ENCODE measurements at regions not wholly inside any gene's neighbourhood (a gene's known extent, or its start where the extent isn't known, plus 50 kb on each side); places are given as distances from the start of the nearest gene placed in this dataset.
"Not testable (repeated sequence)": the region's sequence is repeated elsewhere in the genome, so short reads cannot be mapped to it uniquely, and the experiment has no call there.

DNA sequence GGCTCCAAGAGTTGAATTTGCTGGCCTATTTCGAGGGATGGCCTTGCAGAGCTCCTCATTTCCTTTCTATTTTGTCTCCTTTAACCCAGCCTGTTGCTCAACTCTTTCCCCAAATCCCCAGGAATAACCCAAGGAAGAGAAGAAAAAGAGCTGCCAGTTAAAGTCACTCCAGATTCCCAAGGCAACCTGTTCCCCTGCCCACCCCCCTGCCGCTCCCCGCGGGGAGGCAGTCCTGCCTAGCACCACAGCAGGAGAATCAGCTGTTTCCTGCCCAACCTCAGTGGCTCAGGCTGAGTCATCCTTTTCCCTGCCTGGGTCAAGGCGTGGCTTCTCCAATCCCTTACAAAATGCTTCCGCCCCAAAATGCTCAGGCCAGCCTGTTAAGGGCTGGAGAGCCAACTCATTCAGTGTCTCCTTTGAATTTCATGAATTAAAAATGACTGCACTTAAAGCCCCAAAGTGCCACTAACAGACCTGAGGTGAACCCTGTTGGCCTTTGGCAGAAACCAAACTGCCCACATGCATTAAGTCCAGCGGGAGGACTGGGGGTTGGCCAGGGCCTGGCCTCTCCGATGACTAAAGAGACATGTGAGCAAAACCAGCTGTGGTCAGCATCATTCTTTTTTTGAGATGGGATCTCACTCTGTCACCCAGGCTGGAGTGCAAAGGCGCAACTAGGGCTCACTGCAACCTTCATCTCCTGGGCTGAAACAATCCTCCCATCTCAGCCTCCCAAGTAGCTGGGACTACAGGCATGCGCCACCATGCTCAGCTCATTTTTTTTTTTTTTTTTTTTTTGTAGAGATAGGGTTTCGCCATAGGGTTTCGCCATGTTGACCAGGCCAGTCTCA, 83.2 kb upstream of the KIF5B start:
- peak; percentile 93 for DNase-seq

DNA sequence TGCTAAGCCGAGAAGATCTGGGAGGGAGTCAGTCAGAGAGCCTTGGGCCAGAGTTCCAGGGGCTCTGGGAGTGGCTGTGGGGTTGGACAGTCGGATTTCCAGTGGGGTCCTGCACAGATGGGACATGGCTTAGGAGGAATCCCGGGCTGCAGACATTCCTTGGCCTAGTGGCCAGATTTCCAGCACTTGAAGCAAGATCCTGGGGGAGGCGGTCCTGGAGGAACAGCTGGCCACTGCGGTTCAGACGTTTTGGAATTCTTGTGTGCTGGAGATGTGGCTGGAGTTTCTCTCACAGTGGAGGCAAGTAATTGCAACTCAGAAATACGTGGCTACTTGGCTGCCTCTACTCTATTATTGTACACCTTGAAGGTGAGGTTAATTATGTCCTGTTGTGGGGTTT, 80.7 kb upstream of the KIF5B start:
- DNase-seq = not testable (repeated sequence)

DNA sequence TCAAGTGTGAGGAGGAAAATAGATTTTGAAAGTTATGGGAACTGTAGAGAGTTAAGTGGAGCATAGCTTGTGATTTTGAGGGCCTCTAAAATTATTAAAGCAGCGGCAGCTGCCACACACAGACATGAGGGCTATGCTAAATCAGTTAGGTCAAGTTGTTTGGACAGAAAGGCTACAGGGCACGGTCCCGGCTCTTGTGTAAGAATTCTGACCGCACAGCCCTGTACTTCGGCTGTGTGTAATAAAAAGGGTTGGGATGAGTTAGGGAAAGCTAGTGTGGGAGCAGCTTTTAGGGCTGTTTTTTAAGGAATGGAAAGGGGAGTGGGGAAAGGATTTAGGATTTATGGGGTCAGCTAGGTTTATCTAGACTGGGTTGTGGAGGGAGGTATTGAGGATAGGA, 79.6 kb upstream of the KIF5B start:
- DNase-seq = not testable (repeated sequence)

GRCh38 chr10:32132357-32132946, 76.2 kb upstream of the KIF5B start:
- no peak for DNase-seq

DNA sequence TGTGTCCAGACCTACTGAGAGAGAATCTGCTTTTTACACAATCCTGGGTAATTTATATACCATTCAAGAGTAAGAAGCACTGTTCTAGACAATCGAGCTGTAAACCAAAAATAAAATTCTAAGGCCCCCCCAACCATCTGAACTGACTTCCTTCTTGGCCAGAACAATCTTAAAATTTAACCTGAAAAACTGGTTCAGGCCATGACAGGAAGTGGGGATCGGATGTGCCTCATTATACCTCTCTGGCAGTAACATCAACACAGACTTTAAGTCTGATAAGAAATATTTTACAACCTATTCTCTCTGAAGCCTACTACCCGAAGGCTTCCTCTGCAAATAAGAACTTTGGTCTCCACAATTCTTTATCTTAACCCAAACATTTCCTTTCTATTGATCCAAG, 75.2 kb upstream of the KIF5B start:
- DNase-seq = no peak

GRCh38 chr10:32130788-32131187, 74.6 kb upstream of the KIF5B start:
- DNase-seq = no peak

- DNase-seq = no peak
These were observed 68.8 kb upstream of the KIF5B start for GRCh38 chr10:32125023-32125422.

DNA sequence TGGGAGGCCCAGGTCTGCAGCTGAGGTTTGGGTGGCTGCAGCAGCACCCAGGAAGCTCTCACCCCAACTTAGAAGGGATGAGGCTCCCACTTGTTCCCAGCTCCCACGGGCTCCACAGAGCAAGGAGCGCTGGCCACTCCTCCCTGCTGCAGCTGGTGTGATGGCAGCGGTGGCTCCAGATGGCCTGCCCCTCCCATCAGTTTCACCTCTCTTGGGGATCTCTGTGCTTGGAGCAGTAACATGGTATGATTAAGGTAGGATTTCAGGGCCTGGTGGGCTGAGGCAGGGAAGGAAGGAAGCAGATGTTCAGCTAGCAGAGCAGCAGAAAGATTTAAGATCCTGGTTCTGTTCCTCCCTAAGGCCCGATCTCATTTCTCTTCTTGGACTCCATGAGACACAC, 66.8 kb upstream of the KIF5B start:
- DNase-seq = no peak

DNA sequence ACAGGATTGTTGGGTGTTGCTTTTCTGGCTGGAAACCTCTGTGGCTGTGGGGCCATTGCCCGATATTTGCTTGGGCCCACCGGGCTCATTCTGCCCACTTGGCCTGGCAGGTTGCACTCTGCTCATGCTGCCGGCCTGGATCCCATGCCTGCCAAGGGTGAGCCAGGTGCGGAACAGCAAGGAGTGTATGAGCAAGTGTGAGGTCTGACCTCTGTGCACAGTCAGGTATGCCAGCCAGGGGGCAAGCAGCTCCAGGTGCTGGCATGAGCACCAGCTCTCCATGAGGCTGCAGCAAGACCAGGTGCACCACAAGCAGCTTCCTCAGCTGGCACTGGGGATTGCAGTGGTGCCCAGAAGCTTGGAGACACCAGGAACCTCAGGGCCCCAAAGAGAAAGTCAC, 65.4 kb upstream of the KIF5B start:
- no peak for DNase-seq

DNA sequence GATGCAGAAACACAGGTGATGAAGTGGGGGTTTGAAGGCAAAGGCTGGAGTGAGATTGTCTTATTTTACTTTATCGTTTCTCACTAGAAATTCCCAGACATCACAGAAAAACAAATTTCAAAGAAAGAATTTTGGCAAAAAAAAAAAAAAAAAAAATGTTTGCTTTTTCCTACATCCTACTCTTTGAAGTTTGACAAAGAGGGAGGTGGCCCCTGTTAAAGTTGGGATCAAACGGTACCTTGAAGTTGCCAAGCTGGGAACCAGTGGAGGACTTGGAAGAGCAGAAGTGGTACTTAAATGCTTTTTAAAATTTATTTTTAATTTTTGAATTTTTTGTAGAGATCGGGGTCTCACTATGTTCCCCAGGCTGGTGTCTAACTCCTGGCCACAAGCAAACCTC, 63.9 kb upstream of the KIF5B start:
- no peak for DNase-seq

DNA sequence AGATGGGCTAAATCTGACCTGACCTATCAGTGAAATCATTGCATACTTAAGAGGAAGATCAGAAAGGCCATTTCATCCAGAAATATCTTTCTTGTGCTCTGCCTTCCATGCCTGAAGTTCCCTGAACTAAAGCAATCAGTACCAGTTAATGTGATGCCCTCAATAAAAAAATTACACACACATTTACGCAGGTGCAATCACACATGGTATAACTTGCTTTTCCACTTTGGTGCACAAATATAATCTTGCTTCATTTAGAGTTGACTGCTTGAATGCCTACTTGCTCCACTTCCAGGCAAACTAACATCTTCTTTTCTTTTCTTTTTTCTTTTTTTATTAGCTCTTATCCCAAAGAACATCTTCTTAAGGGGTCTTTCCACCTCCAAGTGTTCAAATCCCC, 58.3 kb upstream of the KIF5B start:
- no peak for DNase-seq

DNA sequence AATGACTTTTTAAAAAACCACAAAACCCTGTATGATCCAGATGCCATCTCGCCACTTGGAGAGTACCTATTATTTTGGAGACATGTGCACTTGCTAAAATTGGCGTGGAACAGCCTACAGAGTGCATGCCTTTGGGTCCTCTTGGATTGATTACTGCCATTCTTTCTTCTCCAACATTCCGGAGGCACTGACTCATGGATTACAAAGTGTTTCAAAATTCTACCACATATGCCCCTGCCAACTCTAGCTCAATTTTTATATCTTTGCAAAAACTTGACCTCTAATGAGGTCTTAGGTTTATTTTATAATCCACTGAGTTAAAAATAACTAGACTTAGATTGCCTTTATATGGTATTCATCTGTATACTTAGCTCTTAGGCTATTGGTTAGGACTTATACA, 55.8 kb upstream of the KIF5B start:
- no peak for DNase-seq

DNA sequence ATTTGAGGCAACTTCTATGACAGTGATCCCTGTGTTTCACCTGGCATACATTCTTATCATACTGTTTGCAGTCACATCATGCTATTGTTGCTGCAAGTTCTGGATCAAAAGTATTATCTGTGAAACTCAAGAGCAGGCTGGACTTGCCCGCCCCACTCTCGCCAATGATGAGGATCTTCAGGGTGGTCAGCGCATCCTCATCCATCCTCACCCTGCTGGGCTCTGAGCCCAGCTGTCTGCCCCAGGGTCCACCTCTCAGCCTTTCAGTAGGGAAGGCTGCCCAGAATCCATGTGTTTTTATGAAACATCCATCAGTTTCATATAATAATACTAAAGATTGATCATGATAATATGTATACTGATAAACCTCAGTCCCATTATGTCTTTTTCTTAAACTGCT, 55.4 kb upstream of the KIF5B start:
- no peak for DNase-seq

- no peak for DNase-seq
These were observed 54.6 kb upstream of the KIF5B start for GRCh38 chr10:32110790-32111189.

- no peak for DNase-seq
These were observed 53.4 kb upstream of the KIF5B start for GRCh38 chr10:32109603-32110002.
